GM23248 (cell line): ENCODE measurements at regions not wholly inside any gene's neighbourhood (a gene's known extent, or its start where the extent isn't known, plus 50 kb on each side); places are given as distances from the start of the nearest gene placed in this dataset.

Source experiments
- DNase-seq: peaks from one replicate; pipeline ENCODE4 v3.0.0-alpha.2; 2015
- H2AFZ ChIP-seq: fragments of 200-600 bp; sonication (generic); 2 replicates; pipeline ENCODE4 v1.6.1; 2016; ENCODE audit warnings: antibody characterized with exemption
- H3F3A ChIP-seq: fragments of 200-600 bp; sonication (generic); 2 replicates; pipeline ENCODE4 v1.6.1; 2016; ENCODE audit warnings: mild to moderate bottlenecking, antibody characterized with exemption, mixed run types; ENCODE audit not compliant: insufficient read depth
- H3K27ac ChIP-seq: fragments of 200-600 bp; sonication (generic); 2 replicates; pipeline ENCODE4 v1.5.1; 2016; ENCODE audit warnings: mild to moderate bottlenecking
- H3K27me3 ChIP-seq: fragments of 200-600 bp; sonication (generic); replicated peaks from 2 replicates; pipeline ENCODE4 v1.6.1; 2016; ENCODE audit warnings: mild to moderate bottlenecking; ENCODE audit not compliant: insufficient read depth
- H3K36me3 ChIP-seq: fragments of 200-600 bp; sonication (generic); 2 replicates; pipeline ENCODE4 v1.6.1; 2016; ENCODE audit warnings: low read depth, mild to moderate bottlenecking
- H3K4me1 ChIP-seq: fragments of 200-600 bp; sonication (generic); 2 replicates; pipeline ENCODE4 v1.6.1; 2016; ENCODE audit warnings: mild to moderate bottlenecking; ENCODE audit not compliant: insufficient read depth
- H3K4me2 ChIP-seq: fragments of 200-600 bp; sonication (generic); one replicate; pipeline ENCODE4 v1.6.1; 2016; ENCODE audit warnings: mild to moderate bottlenecking; ENCODE audit not compliant: unreplicated experiment
- H3K4me3 ChIP-seq: fragments of 200-600 bp; sonication (generic); 2 replicates; pipeline ENCODE4 v1.5.1; 2016; ENCODE audit warnings: mild to moderate bottlenecking
- H3K79me2 ChIP-seq: fragments of 200-600 bp; sonication (generic); 2 replicates; pipeline ENCODE4 v1.6.1; 2016; ENCODE audit warnings: mild to moderate bottlenecking; ENCODE audit not compliant: insufficient read depth
- H3K9ac ChIP-seq: fragments of 200-600 bp; sonication (generic); 2 replicates; pipeline ENCODE4 v1.6.1; 2016; ENCODE audit warnings: mild to moderate bottlenecking
- H3K9me2 ChIP-seq: fragments of 200-600 bp; sonication (generic); 2 replicates; pipeline ENCODE4 v1.6.1; 2016; ENCODE audit warnings: mixed run types, mild to moderate bottlenecking, moderate library complexity; ENCODE audit not compliant: insufficient read depth
- H3K9me3 ChIP-seq: fragments of 200-600 bp; sonication (generic); one replicate; pipeline ENCODE4 v1.6.1; 2017; ENCODE audit warnings: low read depth
- H4K20me1 ChIP-seq: fragments of 200-600 bp; sonication (generic); 2 replicates; pipeline ENCODE4 v1.6.0; 2016; ENCODE audit not compliant: insufficient read depth
- EZH2 ChIP-seq: fragments of 200-600 bp; sonication (generic); IDR thresholded peaks from 2 replicates; pipeline ENCODE4 v1.6.1; 2018; ENCODE audit warnings: antibody characterized with exemption, mild to moderate bottlenecking; ENCODE audit not compliant: insufficient read depth, poor library complexity, severe bottlenecking
- EZH2phosphoT487 ChIP-seq: fragments of 200-600 bp; sonication (generic); IDR thresholded peaks from 2 replicates; pipeline ENCODE4 v1.6.1; 2018; ENCODE audit warnings: antibody characterized with exemption, moderate library complexity, mild to moderate bottlenecking, low read depth; ENCODE audit not compliant: insufficient read depth
- WGBS, 2 experiments: methylation state at CpG; one replicate each; pipeline ENCODE4 v1.1.6; 2015 to 2017; ENCODE audit warnings: low lambda C conversion rate in 2 of 2, low coverage in 1 of 2; ENCODE audit errors: missing lambda C conversion rate in 2 of 2; 5-methylcytosine and 5-hydroxymethylcytosine counted together
- in situ Hi-C: fragments of 300-500 bp; cut with MboI; formaldehyde crosslinking; loops from 2 replicates; pipeline ENCODE4 v1.15.0; 2020

GRCh38 chr10:30231071-30231652 is 117.9 kb downstream of the MTPAP start:
- H3K4me2 ChIP-seq: no peak overlapping the region
- no peak overlapping the region for H3K27ac ChIP-seq
- H3F3A ChIP-seq: no peaks in the 10 kb centered on the region
- no peaks in the 10 kb centered on the region for H3K27me3 ChIP-seq
- no peaks in the 10 kb centered on the region for H3K36me3 ChIP-seq
- TF ChIP-seq EZH2: no peak
- no peak for TF ChIP-seq EZH2phosphoT487
- 76 to 77% methylated on average over 8 of the region's 8 CpGs for WGBS, 2 experiments
- H4K20me1 ChIP-seq: no peaks in the 10 kb centered on the region
- H2AFZ ChIP-seq: no peak overlapping the region
- no peaks in the 10 kb centered on the region for H3K79me2 ChIP-seq
- no peaks in the 10 kb centered on the region for H3K9me3 ChIP-seq
- no peaks in the 10 kb centered on the region for H3K9me2 ChIP-seq
- H3K4me1 ChIP-seq: peaks cover 19% of the 10 kb centered on the region
- no peak overlapping the region for H3K4me3 ChIP-seq
- no peak for DNase-seq
- H3K9ac ChIP-seq: no peak overlapping the region
- in situ Hi-C loops: loop anchor here (10.0 kb wide), 1 partner anchor 236 kb away; no protein-coding TSS in a partner anchor

DNA sequence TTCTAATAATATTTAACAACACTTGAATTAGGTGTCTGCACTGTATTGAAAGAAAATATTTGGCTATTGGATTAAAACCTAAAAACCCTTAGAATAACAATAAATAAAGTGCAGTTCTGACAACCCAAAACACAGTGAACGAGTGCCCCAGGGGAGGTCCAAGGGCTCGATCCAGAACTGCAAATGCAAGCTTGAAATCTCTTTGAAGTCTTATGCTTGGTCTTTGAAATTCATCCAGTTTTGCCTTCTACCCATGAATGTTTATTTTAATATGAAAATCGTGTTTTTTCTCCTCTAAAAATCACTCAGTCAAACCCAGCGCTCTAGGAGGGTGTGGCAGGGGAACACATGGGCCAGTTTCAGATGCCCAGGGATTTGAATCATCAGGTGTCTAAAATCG is 119.5 kb downstream of the MTPAP start:
- Histone ChIP-seq H3F3A (no peaks in the 10 kb centered on the region), H3K4me3 (no peak overlapping the region), H3K4me1 (peaks cover 19% of the 10 kb centered on the region), H3K27ac (no peak overlapping the region), H3K36me3 (no peaks in the 10 kb centered on the region), H3K9ac (no peak overlapping the region), H2AFZ (no peak overlapping the region), H3K27me3 (no peaks in the 10 kb centered on the region), H3K9me2 (no peaks in the 10 kb centered on the region), H3K4me2 (no peak overlapping the region), H3K9me3 (no peaks in the 10 kb centered on the region), H4K20me1 (no peaks in the 10 kb centered on the region), H3K79me2 (no peaks in the 10 kb centered on the region)
- no peak for TF ChIP-seq EZH2
- TF ChIP-seq EZH2phosphoT487: no peak
- in situ Hi-C loops: no loop called here
- WGBS, 2 experiments: 49 to 50% methylated on average over 5 of the region's 5 CpGs
- no peak for DNase-seq

DNA sequence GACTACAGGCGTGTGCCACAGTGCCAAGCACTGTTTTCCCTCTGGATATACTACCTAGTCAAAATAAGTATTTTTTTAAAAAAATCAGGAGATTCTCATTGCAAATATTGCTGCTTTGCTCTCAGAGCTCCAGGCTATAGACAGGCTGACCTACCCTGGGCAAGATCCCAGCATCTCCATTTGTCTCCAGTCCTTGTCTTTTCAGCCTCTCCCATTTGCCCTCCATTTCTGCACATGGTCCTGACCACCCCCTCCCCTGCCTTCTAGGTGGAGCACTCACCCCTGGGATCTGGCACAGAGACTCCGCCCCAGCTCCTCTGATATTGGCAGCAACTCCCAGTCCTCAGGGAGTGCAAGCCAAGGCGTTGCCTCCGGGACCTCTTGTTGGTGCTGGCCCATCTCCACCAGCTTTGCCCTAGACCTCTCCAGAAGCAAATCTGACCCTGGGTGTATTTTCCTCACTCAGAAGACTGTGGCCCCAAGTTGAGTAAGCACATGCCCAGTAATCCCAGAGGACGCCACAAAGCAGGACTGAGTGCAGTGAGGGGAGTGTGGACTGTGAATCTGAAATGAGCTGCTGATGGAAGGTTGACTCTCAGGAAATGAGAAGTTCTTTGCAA is 120.6 kb downstream of the MTPAP start:
- no peaks in the 10 kb centered on the region for H3K36me3 ChIP-seq
- H3K27ac ChIP-seq: no peak overlapping the region
- no peaks in the 10 kb centered on the region for H3F3A ChIP-seq
- no peak overlapping the region for H3K4me2 ChIP-seq
- no peak overlapping the region for H3K4me3 ChIP-seq
- DNase-seq: peak; percentile 45
- in situ Hi-C loops: no loop called here
- no peaks in the 10 kb centered on the region for H3K79me2 ChIP-seq
- H3K9ac ChIP-seq: no peak overlapping the region
- 42 to 47% methylated on average over 5 of the region's 5 CpGs for WGBS, 2 experiments
- H3K9me3 ChIP-seq: no peaks in the 10 kb centered on the region
- TF ChIP-seq EZH2phosphoT487 (no peak), EZH2 (no peak)
- no peaks in the 10 kb centered on the region for H3K27me3 ChIP-seq
- H3K4me1 ChIP-seq: peaks cover 14% of the 10 kb centered on the region
- peak overlapping the region; percentile 34 for H2AFZ ChIP-seq
- no peaks in the 10 kb centered on the region for H4K20me1 ChIP-seq
- no peaks in the 10 kb centered on the region for H3K9me2 ChIP-seq

DNA sequence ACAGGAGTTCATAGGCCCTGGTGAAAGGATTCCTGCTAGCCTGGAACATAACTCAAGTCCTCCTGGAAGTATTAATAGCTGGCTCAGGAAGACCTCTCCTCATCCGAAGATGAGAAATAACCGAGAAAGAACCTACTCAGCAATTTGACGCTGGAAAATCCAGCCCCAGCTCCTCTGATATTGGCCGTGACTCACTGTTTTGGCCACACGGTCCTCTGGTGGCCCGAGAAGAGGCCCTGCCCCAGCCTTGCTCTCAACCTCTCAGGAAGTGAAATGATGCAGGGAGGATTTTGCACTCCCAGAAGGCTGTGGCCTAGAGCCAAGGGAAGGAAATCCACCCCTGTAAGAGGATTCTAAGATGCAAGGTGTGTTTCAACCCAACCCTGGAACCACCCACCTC is 121.6 kb downstream of the MTPAP start:
- no peaks in the 10 kb centered on the region for H3K79me2 ChIP-seq
- no peaks in the 10 kb centered on the region for H3K9me2 ChIP-seq
- no peaks in the 10 kb centered on the region for H4K20me1 ChIP-seq
- in situ Hi-C loops: no loop called here
- 21 to 23% methylated on average over 6 of the region's 6 CpGs for WGBS, 2 experiments
- H3F3A ChIP-seq: no peaks in the 10 kb centered on the region
- no peaks in the 10 kb centered on the region for H3K27me3 ChIP-seq
- H3K36me3 ChIP-seq: no peaks in the 10 kb centered on the region
- H3K4me3 ChIP-seq: no peak overlapping the region
- H3K4me1 ChIP-seq: peaks cover 9% of the 10 kb centered on the region
- no peak for TF ChIP-seq EZH2
- no peak for TF ChIP-seq EZH2phosphoT487
- no peaks in the 10 kb centered on the region for H3K9me3 ChIP-seq
- no peak overlapping the region for H3K4me2 ChIP-seq
- H3K27ac ChIP-seq: no peak overlapping the region
- no peak overlapping the region for H2AFZ ChIP-seq
- no peak overlapping the region for H3K9ac ChIP-seq
- peak; percentile 61 for DNase-seq
